GM13976 (cell line): ENCODE measurements at regions not wholly inside any gene's neighbourhood (a gene's known extent, or its start where the extent isn't known, plus 50 kb on each side); places are given as distances from the start of the nearest gene placed in this dataset.
"Not testable (repeated sequence)": the region's sequence is repeated elsewhere in the genome, so short reads cannot be mapped to it uniquely, and the experiment has no call there.

Experiments used
- DNase-seq: peaks from one replicate; pipeline ENCODE4 v3.0.0; 2012; ENCODE audit warnings: low spot score
- CTCF ChIP-seq: IDR thresholded peaks from 2 replicates; pipeline ENCODE4 v1.5.1; 2012; ENCODE audit warnings: borderline replicate concordance, mild to moderate bottlenecking; ENCODE audit not compliant: insufficient read depth; ENCODE audit errors: extremely low read depth, missing control alignments, control extremely low read depth
- in situ Hi-C: fragments of 300-500 bp; cut with MboI; formaldehyde crosslinking; loops from one replicate; pipeline ENCODE4 v1.12.0; 2022; ENCODE audit warnings: low sequenced_read_pairs, mixed read lengths, inconsistent platforms; ENCODE audit not compliant: unreplicated experiment

GRCh38 chr3:105139881-105140560 lies 226.7 kb upstream of the ALCAM start:
- in situ Hi-C loops, result no loop called here
- TF ChIP-seq CTCF, result no peak
- DNase-seq, result no peak

- no peak for DNase-seq
- no peak for TF ChIP-seq CTCF
- in situ Hi-C loops, result no loop called here
Measured at GRCh38 chr3:105140899-105141367, 225.8 kb upstream of the ALCAM start.

- DNase-seq, result no peak
- in situ Hi-C loops, result no loop called here
- TF ChIP-seq CTCF, result no peak
Measured at GRCh38 chr3:105144837-105145236, 221.9 kb upstream of the ALCAM start.

- in situ Hi-C loops, result no loop called here
- DNase-seq, result no peak
Measured at GRCh38 chr3:105145511-105145910, 221.2 kb upstream of the ALCAM start.

GRCh38 chr3:105149197-105149596 lies 217.5 kb upstream of the ALCAM start:
- in situ Hi-C loops, DNase-seq: not testable (repeated sequence)

More at GRCh38 chr3:105145511-105145910, 221.2 kb upstream of the ALCAM start:
- TF ChIP-seq CTCF, result no peak

GRCh38 chr3:105152987-105153386 lies 213.7 kb upstream of the ALCAM start:
- no peak for DNase-seq
- no peak for TF ChIP-seq CTCF
- in situ Hi-C loops, result no loop called here

- no peak for DNase-seq
- no peak for TF ChIP-seq CTCF
- in situ Hi-C loops, result no loop called here
Measured at GRCh38 chr3:105154692-105155091, 212.0 kb upstream of the ALCAM start.
